ELF-1 (cell line): ENCODE measurements at regions not wholly inside any gene's neighbourhood (a gene's known extent, or its start where the extent isn't known, plus 50 kb on each side); places are given as distances from the start of the nearest gene placed in this dataset.

ENCODE experiments used
- DNase-seq: peaks from one replicate; pipeline ENCODE4 v3.0.0-alpha.2; 2016; ENCODE audit warnings: low read depth, low spot score

DNA sequence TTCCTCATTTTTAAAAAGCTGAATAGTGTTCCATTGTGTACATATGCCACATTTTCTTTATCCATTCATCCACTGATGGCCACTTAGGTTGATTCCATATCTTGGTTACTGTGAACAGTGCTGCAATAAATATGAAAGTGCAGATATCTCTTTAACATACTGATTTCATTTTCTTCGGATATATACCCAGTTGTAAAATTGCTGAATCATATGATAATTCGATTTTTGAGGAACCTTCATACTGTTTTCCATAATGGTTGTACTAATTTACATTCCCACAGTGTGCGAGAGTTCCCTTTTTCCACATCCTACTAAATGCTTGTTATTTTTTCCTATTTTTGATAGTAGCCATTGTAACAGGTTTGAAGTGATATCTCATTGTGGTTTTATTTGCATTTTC lies 263.2 kb downstream of the STK31 start:
- DNase-seq, result no peak

DNA sequence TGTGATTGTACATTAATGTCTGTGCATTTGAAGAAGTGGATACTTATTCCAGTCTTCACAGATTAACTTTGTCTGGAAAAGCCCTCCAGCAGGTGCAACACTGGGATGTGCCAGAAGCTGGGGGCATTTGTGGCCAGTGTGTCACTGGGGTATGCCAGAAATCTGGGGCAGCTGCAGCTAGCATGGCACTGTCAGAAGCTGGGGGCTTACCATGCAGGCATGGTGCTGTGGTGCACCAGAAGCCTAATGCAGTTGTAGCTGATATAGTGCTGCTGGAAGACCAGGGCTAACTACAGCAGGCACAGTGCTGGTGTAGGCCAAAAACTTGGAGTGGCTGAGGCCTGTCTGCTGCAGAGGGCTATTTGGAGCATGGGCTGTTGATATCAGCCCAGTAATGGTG lies 270.1 kb downstream of the STK31 start:
- DNase-seq, result no peak

DNA sequence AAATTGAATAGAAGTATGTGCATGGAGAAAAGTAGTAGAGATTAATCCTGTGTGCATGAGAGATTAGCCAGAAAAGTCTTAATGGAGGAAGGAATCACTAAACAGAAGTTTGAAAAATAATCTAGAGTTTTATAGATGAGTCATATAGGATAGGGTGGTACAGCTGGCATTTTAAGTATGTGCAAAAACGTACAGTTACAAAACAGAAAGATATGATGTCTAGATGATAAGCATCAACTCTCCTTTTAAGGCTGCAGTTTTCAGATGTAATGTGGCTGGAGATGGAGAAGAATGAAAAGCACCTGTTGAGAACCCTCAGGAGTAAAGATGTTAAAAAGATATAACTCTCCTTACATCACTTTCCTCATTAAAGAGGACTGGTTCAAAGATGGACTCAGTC lies 271.3 kb downstream of the STK31 start:
- no peak for DNase-seq

DNA sequence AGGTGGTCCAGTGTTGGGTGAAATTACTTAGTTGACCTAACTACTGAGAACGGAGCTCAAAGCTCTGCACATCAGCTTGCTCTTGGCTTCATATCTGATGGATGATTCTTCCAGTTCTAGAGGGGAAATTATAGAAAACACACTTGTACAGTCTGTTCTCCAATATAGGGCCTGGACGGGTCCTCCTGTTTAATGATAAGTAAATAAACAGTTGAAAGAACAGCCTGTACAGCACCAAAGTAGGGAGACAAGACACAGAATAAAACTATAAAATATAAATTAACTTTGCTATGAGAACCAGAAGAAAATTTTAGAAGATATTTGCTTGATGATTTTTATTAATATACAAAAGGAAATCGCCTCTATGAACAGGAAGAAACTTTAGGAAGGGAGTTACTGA lies 271.7 kb downstream of the STK31 start:
- no peak for DNase-seq

DNA sequence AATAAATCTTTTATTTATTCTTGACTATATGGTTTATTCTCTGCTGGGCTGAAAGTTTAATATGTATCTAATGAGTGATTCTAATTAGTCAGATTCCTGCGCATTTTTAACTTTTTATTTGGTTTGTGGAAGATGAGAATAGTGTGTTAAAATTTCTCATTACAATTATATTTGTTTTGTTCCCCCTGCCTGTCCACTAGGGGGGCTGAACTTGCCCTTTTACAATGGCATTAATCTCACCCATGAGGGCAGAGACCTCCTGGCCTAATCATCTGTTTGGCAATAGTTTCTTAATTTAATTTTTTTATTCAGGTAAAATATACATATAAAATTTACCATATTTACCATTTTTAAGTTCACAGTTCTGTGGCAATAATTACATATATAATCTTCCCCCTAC lies 278.5 kb upstream of the NPY start:
- DNase-seq, result no peak

DNA sequence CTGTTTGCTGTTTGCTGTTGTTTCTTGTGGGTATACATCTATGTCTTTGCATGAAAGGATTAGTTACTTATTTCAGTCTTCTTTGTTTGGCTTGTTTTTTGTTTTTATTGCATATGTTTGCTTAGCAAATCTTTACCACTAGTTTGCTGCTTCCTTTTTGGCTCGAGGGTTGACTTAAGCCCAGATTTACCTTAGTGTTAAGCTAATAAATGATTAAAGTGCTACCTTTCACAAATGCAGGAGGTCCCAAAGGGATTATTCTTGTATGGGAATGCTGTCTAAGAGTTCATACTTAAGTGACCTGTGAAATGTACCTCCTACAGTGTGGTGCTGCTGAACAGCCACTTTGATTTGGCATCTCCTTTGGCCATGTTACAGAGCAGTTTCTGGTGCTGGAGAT lies 273.5 kb upstream of the NPY start:
- DNase-seq, result no peak

DNA sequence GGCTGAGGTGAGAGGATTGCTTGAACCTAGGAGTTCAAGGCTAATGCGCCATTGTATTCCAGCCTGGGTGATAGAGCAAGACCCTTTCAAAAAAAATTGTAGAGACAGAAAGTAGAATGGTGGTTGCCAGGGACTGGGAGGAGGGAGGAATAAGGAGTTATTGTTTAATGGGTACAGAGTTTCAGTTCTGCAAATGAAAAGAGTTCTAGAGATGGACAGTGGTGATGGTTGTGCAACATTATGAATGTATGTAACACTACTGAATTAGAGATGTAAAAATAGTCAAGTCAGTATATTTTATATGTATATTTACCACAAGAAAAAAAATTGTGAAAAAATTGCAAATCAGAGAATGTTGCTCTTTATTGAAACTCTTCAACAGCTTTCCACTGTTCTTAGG lies 266.5 kb upstream of the NPY start:
- DNase-seq, result no peak

DNA sequence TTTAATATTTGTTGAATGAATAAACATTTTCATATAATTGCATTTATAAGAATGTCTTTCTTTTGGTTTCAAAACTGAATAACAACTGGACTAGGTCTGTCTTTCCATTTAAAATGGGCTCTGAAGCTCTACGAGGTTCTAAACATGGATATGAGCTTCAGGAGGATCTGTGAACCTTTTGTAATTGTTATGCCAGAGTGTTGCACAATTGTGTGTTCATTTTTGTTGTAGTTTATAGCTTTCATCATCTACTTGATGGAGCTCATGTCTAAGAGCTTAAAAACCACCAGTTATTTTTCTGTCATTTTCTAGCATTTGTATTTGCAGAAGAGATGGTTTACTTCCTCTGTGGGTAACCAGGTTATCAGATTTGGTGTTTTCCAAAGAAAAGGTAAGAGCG lies 265.7 kb upstream of the NPY start:
- no peak for DNase-seq

DNA sequence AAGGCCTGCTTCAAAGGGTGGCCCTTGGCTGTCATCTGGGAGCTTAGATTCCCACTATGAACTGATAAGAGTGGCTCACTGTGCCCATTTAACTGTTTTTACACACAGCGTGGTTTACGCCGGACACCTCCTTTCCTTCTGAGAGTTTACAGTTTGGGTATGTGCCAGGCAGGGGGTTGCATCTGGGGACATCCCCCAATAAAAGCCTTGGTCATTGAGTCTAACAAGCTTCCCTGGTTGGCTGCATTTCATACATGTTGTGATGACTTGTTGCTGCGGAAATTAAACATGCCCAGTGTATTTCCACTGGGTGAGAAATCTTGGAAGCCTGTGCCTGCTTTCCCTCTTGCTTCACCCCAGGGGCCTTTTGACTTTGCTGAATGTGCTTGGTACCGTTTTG lies 264.1 kb upstream of the NPY start:
- no peak for DNase-seq

DNA sequence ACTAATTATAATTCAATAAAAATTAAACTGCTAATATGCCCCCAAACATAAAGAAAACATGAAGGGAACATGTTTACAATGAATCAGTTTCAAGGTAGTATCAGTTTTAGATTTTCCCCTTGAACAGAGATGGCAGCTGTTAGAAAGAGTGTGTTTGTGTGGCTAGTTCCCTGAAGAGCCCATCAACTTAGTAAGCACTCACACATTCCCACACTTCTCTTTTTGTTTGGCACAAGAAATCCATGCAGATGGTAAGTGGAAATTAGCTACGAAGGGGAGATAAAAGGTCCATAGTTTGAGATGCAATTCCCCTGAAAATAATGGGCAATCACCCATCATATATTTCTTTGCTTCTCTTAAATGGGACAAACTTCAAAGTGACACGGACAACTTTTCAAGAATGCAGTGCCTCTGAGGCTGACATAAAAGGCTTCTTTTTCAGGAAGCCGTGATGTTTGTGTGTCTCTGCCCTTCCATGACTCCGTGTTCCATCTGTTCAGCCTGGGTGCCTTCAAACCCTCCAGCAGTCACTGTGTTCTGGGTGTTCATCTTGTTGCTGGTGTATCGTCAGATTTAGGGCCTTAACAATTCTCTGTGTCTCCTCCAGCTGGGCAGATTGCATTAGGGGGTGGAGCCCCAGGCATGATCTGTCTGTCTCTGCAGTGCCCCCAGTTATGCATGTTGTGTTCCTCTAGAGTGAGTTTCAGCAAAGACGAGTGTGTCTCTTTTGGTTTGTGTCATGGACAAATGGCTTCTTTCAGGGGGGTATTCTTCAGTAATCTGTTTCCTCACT lies 259.5 kb upstream of the NPY start:
- DNase-seq, result peak; percentile 19

DNA sequence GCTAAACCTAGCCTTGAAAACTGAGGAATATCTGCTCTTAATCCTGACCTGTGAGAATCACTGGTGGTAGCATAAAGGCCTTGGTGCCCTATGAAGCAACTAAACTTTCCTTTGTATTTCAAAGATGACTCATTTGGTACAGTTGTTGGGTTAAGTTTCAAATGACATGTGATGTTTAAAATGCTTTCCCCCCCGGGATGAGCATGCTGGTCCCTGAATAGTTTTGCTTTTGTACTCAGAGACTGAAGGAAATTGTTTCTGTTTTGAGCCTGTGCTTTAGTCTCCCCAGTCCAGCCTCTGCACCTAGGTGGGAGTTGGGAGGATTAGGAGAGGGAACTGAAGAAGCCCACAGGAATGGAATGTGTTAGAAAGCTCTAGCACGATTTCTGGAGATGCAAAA lies 258.9 kb upstream of the NPY start:
- DNase-seq, result peak; percentile 6

DNA sequence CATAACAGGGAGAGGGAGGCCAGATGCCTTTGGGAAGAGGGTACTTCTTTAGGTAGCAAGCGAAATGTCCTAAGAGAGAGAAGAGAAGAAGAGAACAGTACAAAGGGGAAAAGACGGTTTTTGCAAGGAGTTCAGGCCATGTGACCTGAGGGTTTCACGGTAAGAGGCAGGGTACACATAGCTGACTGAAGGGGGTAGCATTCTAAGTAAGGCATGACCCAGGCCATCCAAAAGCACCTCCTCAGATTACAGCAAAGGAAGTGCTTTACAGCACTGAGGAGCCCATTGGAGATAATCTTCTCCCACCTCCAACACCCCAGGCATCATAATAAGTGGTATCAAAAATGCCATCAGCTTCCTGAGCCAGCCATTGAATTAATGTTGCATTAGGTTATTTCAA lies 258.2 kb upstream of the NPY start:
- DNase-seq, result peak; percentile 9

DNA sequence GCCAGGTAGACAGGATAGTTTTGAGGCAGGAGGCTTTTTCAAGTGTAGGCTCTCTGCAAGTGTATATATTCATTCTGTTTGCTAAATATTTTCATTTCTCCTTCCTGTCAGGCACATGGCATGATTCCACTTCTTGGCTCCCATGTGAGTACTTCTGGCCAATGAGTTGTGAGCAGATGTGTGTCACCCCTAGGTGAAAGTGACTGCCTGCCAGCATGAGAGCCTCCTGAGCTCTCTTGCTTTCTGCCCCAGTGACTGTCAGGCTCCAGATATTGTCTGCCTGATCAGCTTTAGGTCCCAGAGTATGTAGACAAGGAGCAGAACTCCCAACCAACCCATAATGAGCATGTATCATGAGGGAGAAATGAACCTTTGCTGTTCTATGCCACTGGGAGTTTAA lies 257.6 kb upstream of the NPY start:
- no peak for DNase-seq

DNA sequence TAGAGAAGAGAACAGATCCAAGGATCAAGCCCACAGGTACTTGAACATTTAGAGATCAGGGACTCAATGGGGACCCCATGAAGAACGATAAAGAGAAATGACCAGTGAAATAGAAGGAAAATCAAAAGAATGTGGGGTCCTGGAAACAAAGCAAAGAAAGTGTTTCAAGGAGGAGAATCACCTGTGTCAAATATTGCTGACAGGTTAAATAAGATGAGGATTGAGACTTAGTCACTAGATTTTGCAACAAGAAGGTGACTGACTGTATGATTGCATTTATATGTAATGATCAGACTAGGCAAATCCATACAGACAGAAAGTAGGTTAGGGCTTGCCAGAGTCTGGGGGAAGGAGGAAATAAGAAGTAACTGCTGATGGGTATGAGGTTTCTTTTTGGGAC lies 254.9 kb upstream of the NPY start:
- DNase-seq, result no peak

DNA sequence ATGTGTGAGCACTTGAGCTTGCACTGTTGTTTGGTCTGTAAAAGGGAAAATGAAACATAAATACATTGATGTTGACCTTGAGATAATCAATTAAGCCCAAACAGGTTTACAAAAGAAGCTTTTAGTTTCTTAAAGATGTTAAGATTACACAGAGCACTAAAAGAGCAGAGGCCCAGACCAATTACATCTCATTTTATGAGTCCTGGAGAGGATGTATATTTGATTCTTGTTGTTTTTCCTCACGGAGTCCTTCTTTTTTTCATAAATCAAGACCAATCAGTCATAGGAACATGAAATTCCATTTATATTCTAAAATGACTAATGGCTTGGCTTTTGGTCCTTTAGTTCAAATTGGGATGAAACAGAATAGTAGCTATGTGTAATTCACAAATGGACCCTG lies 249.7 kb upstream of the NPY start:
- no peak for DNase-seq

DNA sequence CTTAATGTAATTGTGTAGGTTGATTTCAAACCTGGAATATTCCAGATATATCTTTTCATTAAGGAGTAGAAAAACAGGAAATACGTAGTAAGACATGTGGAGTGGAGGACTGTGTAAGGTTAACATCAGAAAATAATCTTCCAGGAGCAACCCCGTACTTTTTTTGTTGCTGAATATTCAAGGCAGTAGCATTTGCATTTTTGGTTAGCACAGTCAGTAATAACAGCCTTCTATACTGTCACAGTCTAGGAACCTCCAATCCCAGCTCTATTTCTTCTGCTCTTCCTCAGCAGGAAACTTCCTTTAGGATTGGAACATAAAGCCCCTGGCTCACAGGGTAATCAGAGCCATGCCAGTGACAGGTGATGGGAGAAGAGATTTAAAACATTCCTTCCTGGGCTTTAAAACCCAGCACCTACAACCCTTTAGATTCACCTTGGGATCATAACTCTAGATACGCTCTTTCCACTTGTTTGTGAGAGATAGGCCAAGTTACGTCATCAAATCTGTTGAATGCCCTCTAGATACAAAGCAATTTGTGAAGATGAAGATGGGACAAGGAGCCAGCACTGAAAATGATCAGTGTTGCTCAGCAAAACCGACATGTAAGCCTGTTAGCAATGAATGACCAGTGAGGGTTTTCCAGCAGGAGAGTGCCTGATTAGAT lies 248.5 kb upstream of the NPY start:
- no peak for DNase-seq

DNA sequence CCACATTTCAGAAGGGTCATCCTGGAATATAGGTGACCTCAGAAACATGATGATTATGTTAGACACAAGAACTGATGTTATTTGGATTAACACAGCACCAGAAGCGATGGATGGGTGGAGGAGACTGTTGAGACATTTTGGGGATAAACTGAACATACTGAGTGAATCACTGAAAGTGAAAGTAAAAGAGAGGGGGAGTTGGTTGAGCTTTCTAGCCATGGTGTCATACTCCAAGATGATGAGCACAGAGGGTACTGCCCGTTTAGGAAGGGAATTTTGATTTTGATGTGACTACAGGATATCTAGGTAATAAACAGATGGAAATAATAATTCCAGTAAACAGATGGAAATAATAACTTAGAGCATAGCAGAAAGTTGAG lies 248.0 kb upstream of the NPY start:
- no peak for DNase-seq

DNA sequence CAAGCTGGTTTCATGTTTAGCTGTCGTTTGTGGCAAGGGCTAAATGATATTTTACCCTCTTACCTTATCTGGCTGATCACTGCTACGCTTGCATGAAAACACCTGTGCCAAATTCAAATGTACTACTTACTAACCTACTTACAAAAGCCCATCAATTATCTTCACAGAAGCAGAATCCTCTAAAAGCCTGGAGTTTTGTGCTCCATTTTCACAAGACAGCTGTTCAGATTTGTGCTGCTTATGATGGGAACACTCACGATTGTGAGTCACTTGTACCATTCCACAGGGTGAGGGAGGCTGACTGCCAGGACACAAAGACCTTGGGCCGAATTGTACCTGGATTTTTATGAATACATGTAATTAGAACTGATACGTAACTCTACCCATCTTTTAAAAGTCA lies 245.0 kb upstream of the NPY start:
- no peak for DNase-seq

DNA sequence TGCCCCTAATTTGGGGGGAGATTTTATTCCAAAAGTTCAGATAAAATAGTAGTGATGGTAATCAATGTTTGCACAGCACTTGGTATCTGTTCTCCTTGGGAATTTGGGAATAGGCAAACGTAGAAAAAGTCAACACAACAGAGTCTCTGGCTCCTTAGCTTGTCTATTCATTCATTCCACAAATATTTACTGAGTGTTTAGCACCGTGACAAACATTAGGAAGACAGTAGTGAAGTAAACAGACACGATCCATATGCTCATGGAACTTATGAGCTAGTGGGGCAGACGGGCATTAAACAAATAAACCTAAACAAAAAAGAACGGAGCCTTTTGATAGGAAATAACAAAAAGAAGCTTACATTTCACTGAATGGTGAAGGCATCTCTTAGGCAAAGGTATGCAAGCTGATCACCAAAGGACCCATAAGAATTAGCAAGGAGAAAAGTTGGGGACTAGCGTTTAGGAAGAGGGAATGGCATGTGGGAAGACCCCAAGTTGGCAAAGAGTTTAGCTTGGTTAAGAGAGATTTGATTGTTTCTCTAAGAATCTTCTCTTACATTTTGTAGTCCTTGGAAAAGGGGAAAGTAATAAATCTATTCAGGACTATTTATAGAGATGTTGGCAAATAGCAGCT lies 243.9 kb upstream of the NPY start:
- DNase-seq, result no peak

DNA sequence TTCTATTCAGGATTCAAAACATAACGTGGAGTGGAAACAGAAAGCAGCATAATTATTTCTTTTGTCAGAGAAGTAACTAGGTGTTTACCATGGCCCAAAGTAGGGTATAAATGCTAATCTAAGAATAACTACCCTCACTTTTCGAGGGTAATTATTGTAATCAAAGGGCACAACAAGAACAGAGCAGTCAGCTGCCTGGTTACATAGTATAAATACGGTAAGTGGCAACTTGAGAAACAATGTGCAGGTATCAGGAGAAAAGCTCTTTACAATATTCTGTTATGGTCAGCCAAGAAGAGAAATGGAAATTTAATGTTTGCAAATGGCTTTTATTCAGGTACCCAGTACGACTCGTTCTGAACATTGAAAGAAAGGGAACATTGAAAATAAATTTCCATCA lies 242.0 kb upstream of the NPY start:
- DNase-seq, result no peak

DNA sequence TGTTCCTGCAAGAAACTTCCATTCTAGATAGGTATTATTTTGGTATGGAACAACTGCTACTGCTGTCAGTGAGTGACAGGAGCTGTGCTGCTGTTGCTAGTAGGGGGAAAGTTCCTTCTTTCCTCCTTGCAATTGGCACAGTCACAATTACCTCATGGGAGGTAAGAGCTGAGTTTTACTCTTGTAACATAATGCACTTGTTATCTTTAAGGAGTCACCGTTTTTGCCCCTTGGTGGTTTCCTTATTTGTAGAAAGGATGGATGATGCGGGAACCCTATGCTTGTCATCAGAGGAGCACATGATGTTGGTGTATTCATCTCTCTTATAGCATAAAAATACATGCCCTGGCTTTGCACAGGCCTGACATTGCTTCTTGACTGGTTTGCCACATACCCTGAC lies 234.7 kb upstream of the NPY start:
- no peak for DNase-seq

DNA sequence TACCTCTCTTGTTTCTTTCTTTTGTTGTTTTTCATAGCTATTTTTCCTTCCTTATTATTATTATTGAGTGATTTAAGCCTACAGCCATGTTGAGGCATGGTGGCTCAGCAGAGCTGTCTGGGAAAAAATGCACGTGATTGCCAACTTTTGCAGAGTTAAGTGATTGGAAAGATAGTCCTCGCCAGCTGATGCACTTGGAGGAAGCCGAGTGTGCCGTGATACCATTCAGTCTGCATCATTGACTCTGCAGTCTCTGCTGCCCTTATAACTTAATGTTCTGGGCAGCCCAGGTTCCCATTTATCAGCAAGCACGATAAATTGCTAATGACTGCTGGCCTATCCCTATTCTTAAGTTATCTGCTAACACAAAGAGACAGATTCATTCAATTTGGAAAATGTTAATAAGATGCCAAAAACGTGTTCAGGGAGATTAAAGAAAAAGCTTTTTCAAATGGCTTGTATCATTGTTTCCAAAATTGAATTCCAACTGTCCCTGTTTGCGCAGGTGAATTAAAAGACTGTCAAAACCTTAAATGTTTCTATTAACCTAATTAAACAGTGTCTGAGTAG lies 232.9 kb upstream of the NPY start:
- DNase-seq, result no peak

DNA sequence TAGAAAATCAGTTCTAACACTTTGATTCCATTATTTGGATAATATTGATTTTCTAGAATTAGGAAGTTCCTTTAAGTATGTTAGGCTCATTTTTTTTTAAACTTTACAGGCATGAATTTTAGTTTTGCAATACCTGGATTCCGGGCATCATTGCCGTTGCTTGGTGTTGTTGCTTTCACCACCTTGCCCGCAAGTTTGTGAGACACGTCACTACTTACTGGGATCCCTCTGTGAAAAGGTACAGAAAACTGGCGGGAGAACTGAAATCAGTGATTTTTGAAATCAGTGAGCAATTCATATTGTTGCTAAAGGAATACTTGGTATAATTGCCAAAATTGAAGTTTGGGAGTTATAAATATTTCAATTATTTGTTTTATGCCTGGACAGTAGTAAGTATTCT lies 232.3 kb upstream of the NPY start:
- no peak for DNase-seq
